Uterus (tissue), 2 donors: ENCODE measurements at regions not wholly inside any gene's neighbourhood (a gene's known extent, or its start where the extent isn't known, plus 50 kb on each side); places are given as distances from the start of the nearest gene placed in this dataset.

Experiments used
- CTCF ChIP-seq, 4 experiments: fragments of 200-600 bp in 2 of 4; fragments of 450-650 bp in 2 of 4; sonication (generic) in 2 of 4; IDR thresholded peaks; one replicate each; pipeline ENCODE4 v1.5.1; 2016 to 2019; ENCODE audit warnings: antibody characterized with exemption in 4 of 4, mild to moderate bottlenecking in 2 of 4, moderate library complexity in 1 of 4
- POLR2A ChIP-seq, 2 donors: fragments of 450-650 bp; IDR thresholded peaks; one replicate each; pipeline ENCODE4 v1.6.1; 2016; ENCODE audit warnings: antibody characterized with exemption in 2 of 2, mild to moderate bottlenecking in 1 of 2, moderate library complexity in 1 of 2

GRCh38 chr9:28956116-28956880 is 1383.0 kb upstream of the C9orf72 start:
- TF ChIP-seq CTCF (IDR thresholded peaks at IDR 0.05) (no peak), POLR2A (IDR thresholded peaks at IDR 0.05) (no peak)
